K562 (cell line): ENCODE measurements at regions not wholly inside any gene's neighbourhood (a gene's known extent, or its start where the extent isn't known, plus 50 kb on each side); places are given as distances from the start of the nearest gene placed in this dataset.

ENCODE experiments used
- ATAC-seq: fragments of 200-7000 bp; cut with Tn5 transposase; 3 replicates; pipeline ENCODE4 v1.9.1; 2020; ENCODE audit warnings: moderate library complexity
- BruUV-seq: library from RNA; stranded (reverse); fragments of 400-500 nt; replicated peaks from 2 replicates; lab custom pipeline; 2021; lab: Mats Ljungman, UMichigan
- CTCF ChIA-PET: fragments of 300-600 bp; formaldehyde crosslinking; extraction: SDS; loops from one replicate; lab custom pipeline; 2021; ENCODE audit warnings: low intra/inter-chr PET ratio; lab: Yijun Ruan, JAX
- POLR2A ChIA-PET: fragments of 300-600, 350-650 bp; sonication (Branson Sonifier 250); formaldehyde crosslinking; extraction: SDS; loops from one replicate; lab custom pipeline; 2021; ENCODE audit warnings: antibody characterized with exemption, inconsistent platforms; lab: Yijun Ruan, JAX
- DNase-seq, 4 experiments: peaks; one replicate each; pipeline versions ENCODE4 v3.0.0 to v3.0.0-alpha.2; 2011 to 2018; ENCODE audit warnings: low spot score in 3 of 4, mixed read lengths in 3 of 4; ENCODE audit errors: extremely low read depth in 1 of 4
- FAIRE-seq: peaks from 2 replicates; lab custom pipeline; 2011; peaks lifted over from hg19 to GRCh38; lab: Jason Lieb, UNC
- H2AFZ ChIP-seq: 2 replicates; pipeline ENCODE4 v1.6.0; 2011; ENCODE audit warnings: low read depth, low read length, control low read depth, inconsistent platforms
- H3K27ac ChIP-seq: fragments of 200-600 bp; 3 replicates; pipeline ENCODE4 v1.8.0; 2011; ENCODE audit warnings: low read depth, mild to moderate bottlenecking, control low read depth, inconsistent platforms, low read length, moderate library complexity, mixed read lengths; ENCODE audit errors: extremely low read depth
- H3K27me3 ChIP-seq, 2 experiments: fragments of 300-600 bp in 1 of 2; 2 replicates in 1 of 2; 3 replicates in 1 of 2; pipeline versions ENCODE4 v1.6.0 to v1.8.0; 2011; ENCODE audit warnings: inconsistent platforms in 2 of 2, low read length in 2 of 2, mild to moderate bottlenecking in 1 of 2, mixed read lengths in 1 of 2, moderate library complexity in 1 of 2; ENCODE audit not compliant: control insufficient read depth in 2 of 2, insufficient read depth in 2 of 2
- H3K36me3 ChIP-seq: fragments of 300-600 bp; 3 replicates; pipeline ENCODE4 v1.8.0; 2011; ENCODE audit warnings: mild to moderate bottlenecking, low read length, inconsistent platforms; ENCODE audit not compliant: control insufficient read depth, insufficient read depth
- H3K4me1 ChIP-seq, 2 experiments: fragments of 200-600 bp in 1 of 2; replicated peaks in 1 of 2; 2 replicates in 1 of 2; 3 replicates in 1 of 2; pipeline versions ENCODE4 v1.5.1 to v1.8.0; 2011; ENCODE audit warnings: inconsistent platforms in 2 of 2, low read length in 2 of 2, mild to moderate bottlenecking in 1 of 2, mixed read lengths in 1 of 2, moderate library complexity in 1 of 2; ENCODE audit not compliant: control insufficient read depth in 2 of 2, insufficient read depth in 2 of 2
- H3K4me2 ChIP-seq: 2 replicates; pipeline ENCODE4 v1.6.1; 2011; ENCODE audit warnings: low read length, control low read depth, inconsistent platforms, mixed read lengths; ENCODE audit not compliant: insufficient read depth
- H3K4me3 ChIP-seq: fragments of 200-600 bp; sonication (generic), shearing (Covaris generic); 2 replicates; pipeline ENCODE4 v1.5.1; 2016; ENCODE audit warnings: control low read depth, inconsistent platforms
- H3K79me2 ChIP-seq: fragments of 200-600 bp; 3 replicates; pipeline ENCODE4 v1.8.0; 2011; ENCODE audit warnings: low read length, inconsistent platforms; ENCODE audit not compliant: control insufficient read depth, insufficient read depth
- H3K9ac ChIP-seq, 2 experiments: 2 replicates each; pipeline versions ENCODE4 v1.6.0 to v1.6.1; 2011; ENCODE audit warnings: low read depth in 2 of 2, low read length in 2 of 2, control low read depth in 1 of 2, inconsistent platforms in 1 of 2, mild to moderate bottlenecking in 1 of 2, mixed read lengths in 1 of 2; ENCODE audit not compliant: insufficient read depth in 1 of 2
- H3K9me1 ChIP-seq: one replicate; pipeline ENCODE4 v1.6.0; 2011; ENCODE audit warnings: inconsistent platforms, mild to moderate bottlenecking, low read length, moderate library complexity; ENCODE audit not compliant: control insufficient read depth, insufficient read depth
- H3K9me3 ChIP-seq: replicated peaks from 2 replicates; pipeline ENCODE4 v1.5.1; 2011; ENCODE audit warnings: low read depth, low read length, inconsistent platforms; ENCODE audit not compliant: control insufficient read depth, insufficient read depth
- H4K20me1 ChIP-seq: replicated peaks from 2 replicates; pipeline ENCODE4 v1.6.1; 2011; ENCODE audit warnings: low read length, inconsistent platforms, mixed read lengths; ENCODE audit not compliant: control insufficient read depth, insufficient read depth
- CTBP1 ChIP-seq: fragments of 450-650 bp; IDR thresholded peaks from 2 replicates; pipeline ENCODE4 v1.6.1; 2016; ENCODE audit warnings: borderline replicate concordance
- DNMT1 ChIP-seq: fragments of 450-650 bp; IDR thresholded peaks from 2 replicates; pipeline ENCODE4 v1.6.1; 2016; ENCODE audit warnings: antibody characterized with exemption, mild to moderate bottlenecking
- ELF2 ChIP-seq: fragments of 250-450 bp; sonication (Bioruptor Pico); IDR thresholded peaks from 2 replicates; pipeline ENCODE4 v1.5.0; 2021; ENCODE audit warnings: mild to moderate bottlenecking
- FOS ChIP-seq: IDR thresholded peaks from 3 replicates; pipeline ENCODE4 v1.6.1; 2011; ENCODE audit not compliant: insufficient read length; ENCODE audit errors: extremely low read depth
- HNRNPK ChIP-seq: fragments of 200-400 bp; formaldehyde crosslinking; IDR thresholded peaks from one replicate; pipeline ENCODE4 v1.6.1; 2018; ENCODE audit warnings: mild to moderate bottlenecking, low read depth, low read length; ENCODE audit not compliant: poor library complexity, severe bottlenecking
- HNRNPLL ChIP-seq: fragments of 200-400 bp; formaldehyde crosslinking; IDR thresholded peaks from 2 replicates; pipeline ENCODE4 v1.6.1; 2017; ENCODE audit warnings: low read length, low read depth, mild to moderate bottlenecking; ENCODE audit not compliant: poor library complexity, severe bottlenecking
- NR0B1 ChIP-seq: fragments of 450-650 bp; IDR thresholded peaks from one replicate; pipeline ENCODE4 v1.6.1; 2018; ENCODE audit warnings: mild to moderate bottlenecking, moderate library complexity; ENCODE audit not compliant: partially characterized antibody
- POLR2AphosphoS2 ChIP-seq: IDR thresholded peaks from 2 replicates; pipeline ENCODE4 v1.6.1; 2012; ENCODE audit warnings: low read length, improper control_type of control experiment
- POLR2AphosphoS5 ChIP-seq: IDR thresholded peaks from 2 replicates; pipeline ENCODE4 v1.6.1; 2011; ENCODE audit warnings: mild to moderate bottlenecking, low read depth, low read length, moderate library complexity; ENCODE audit not compliant: control insufficient read depth, insufficient read depth
- POLR3A ChIP-seq: IDR thresholded peaks from 2 replicates; pipeline ENCODE4 v1.6.1; 2011; ENCODE audit warnings: borderline replicate concordance, mild to moderate bottlenecking, moderate library complexity; ENCODE audit not compliant: insufficient read length, insufficient read depth; ENCODE audit errors: extremely low read depth
- SIN3A ChIP-seq, 2 experiments: fragments of 150-350 bp in 1 of 2; IDR thresholded peaks; 2 replicates each; pipeline ENCODE4 v1.6.1; 2011 to 2016; ENCODE audit warnings: borderline replicate concordance in 2 of 2, low read depth in 2 of 2, low read length in 2 of 2, mild to moderate bottlenecking in 2 of 2, moderate library complexity in 2 of 2; ENCODE audit not compliant: control insufficient read depth in 1 of 2
- YY1 ChIP-seq, 3 experiments: IDR thresholded peaks; 2 replicates each; pipeline ENCODE4 v1.6.1; 2011; ENCODE audit warnings: low read length in 2 of 3, mild to moderate bottlenecking in 2 of 3, moderate library complexity in 2 of 3, borderline replicate concordance in 1 of 3, control low read depth in 1 of 3, low read depth in 1 of 3; ENCODE audit not compliant: insufficient read depth in 3 of 3, insufficient replicate concordance in 2 of 3, control insufficient read depth in 1 of 3, insufficient read length in 1 of 3; ENCODE audit errors: extremely low read depth in 1 of 3
- ZBTB26 ChIP-seq: fragments of 450-650 bp; formaldehyde crosslinking; IDR thresholded peaks from 2 replicates; pipeline ENCODE4 v1.4.0; 2022; ENCODE audit warnings: missing genetic modification characterization
- ZNF311 ChIP-seq: fragments of 250-450 bp; sonication (Bioruptor Pico); IDR thresholded peaks from 2 replicates; pipeline ENCODE4 v1.4.0; 2020; ENCODE audit warnings: mild to moderate bottlenecking, moderate library complexity
- ZNF717 ChIP-seq: fragments of 250-450 bp; sonication (Bioruptor Pico); IDR thresholded peaks from 2 replicates; pipeline ENCODE4 v1.5.0; 2021
- WGBS: fragments of 100-300 bp; shearing (Covaris generic); methylation state at CpG from one replicate; pipeline ENCODE4 v1.1.6; 2016; ENCODE audit warnings: low coverage, mixed read lengths; ENCODE audit not compliant: insufficient coverage; ENCODE audit errors: missing lambda C conversion rate; 5-methylcytosine and 5-hydroxymethylcytosine counted together
- in situ Hi-C: fragments of 300-500 bp; cut with MboI; formaldehyde crosslinking; loops from 4 replicates; pipeline ENCODE4 v1.15.0; 2018; ENCODE audit warnings: inconsistent platforms, mixed read lengths
- intact Hi-C: fragments of 100-400 bp; cut with micrococcal nuclease; formaldehyde crosslinking; loops from 2 replicates; pipeline ENCODE4 v1.14.2; 2022
- TF ChIP-seq, protein P1 (sequence below): fragments of 250-450 bp; sonication (Bioruptor Pico); IDR thresholded peaks from 2 replicates; pipeline ENCODE4 v1.8.0; 2021; ENCODE audit warnings: moderate library complexity, mild to moderate bottlenecking, inconsistent platforms
- TF ChIP-seq, protein P2 (sequence below): sonication (generic); formaldehyde crosslinking; IDR thresholded peaks from 2 replicates; pipeline ENCODE4 v1.9.0; 2022; ENCODE audit warnings: mild to moderate bottlenecking, missing genetic modification reagents

DNA sequence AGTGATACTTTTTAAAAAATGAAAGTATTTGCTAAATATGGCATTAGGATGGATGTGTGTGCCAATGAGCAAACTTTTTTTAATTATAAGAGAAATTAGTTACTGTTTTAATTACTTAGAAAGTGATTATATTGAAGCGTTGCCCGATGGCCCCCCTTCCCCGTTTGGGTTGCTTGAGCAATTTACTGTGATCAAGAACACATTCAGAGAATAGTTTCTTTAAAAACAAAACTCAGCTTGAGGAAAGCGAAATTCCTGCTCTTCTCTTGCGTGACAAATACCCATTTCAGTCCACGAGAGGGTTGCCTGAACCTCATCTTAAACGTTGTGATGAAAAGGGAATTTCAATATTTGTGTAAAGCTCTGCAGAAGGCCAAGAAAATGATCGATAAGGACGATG, 234.1 kb downstream of the GATA3 start:
- ATAC-seq (no peak), FAIRE-seq (no peak), DNase-seq (no peak)
- ChIA-PET CTCF (no interaction called here), POLR2A (no interaction called here)
- Histone ChIP-seq H3K4me3 (no peak overlapping the region), H3K9ac (no peak overlapping the region), H3K9me3 (no peaks in the 10 kb centered on the region), H2AFZ (no peak overlapping the region), H3K9me1 (no peaks in the 10 kb centered on the region), H4K20me1 (no peaks in the 10 kb centered on the region), H3K27me3 (peaks cover 0 to 5% of the 10 kb centered on the region in 2 experiments; a peak in 3 of 5 replicates), H3K4me1 (no peaks in the 10 kb centered on the region), H3K79me2 (no peaks in the 10 kb centered on the region), H3K36me3 (no peaks in the 10 kb centered on the region), H3K27ac (no peak overlapping the region), H3K4me2 (no peak overlapping the region)
- BruUV-seq, result no TSS peak
- intact Hi-C loops, result no loop called here
- TF ChIP-seq HNRNPLL, result no peak
- TF ChIP-seq YY1 (IDR thresholded peaks at IDR 0.05; ENCODE audit: borderline replicate concordance in 1 of 3, control insufficient read depth in 1 of 3, extremely low read depth in 1 of 3, insufficient read depth in 3 of 3, insufficient read length in 1 of 3, insufficient replicate concordance in 2 of 3, low read depth in 1 of 3, low read length in 2 of 3), result no peak
- no peak for TF ChIP-seq DNMT1
- TF ChIP-seq ZNF717 (CRISPR knock-in tag), result no peak
- TF ChIP-seq POLR2AphosphoS2, result no peak
- TF ChIP-seq ELF2 (CRISPR knock-in tag), result no peak
- TF ChIP-seq, protein P1, sequence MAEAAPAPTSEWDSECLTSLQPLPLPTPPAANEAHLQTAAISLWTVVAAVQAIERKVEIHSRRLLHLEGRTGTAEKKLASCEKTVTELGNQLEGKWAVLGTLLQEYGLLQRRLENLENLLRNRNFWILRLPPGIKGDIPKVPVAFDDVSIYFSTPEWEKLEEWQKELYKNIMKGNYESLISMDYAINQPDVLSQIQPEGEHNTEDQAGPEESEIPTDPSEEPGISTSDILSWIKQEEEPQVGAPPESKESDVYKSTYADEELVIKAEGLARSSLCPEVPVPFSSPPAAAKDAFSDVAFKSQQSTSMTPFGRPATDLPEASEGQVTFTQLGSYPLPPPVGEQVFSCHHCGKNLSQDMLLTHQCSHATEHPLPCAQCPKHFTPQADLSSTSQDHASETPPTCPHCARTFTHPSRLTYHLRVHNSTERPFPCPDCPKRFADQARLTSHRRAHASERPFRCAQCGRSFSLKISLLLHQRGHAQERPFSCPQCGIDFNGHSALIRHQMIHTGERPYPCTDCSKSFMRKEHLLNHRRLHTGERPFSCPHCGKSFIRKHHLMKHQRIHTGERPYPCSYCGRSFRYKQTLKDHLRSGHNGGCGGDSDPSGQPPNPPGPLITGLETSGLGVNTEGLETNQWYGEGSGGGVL (CRISPR knock-in tag), result no peak
- TF ChIP-seq CTBP1, result no peak
- TF ChIP-seq, protein P2, sequence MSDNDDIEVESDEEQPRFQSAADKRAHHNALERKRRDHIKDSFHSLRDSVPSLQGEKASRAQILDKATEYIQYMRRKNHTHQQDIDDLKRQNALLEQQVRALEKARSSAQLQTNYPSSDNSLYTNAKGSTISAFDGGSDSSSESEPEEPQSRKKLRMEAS, result no peak
- no peak for TF ChIP-seq HNRNPK
- TF ChIP-seq NR0B1, result no peak
- no peak for TF ChIP-seq ZNF311
- TF ChIP-seq ZBTB26 (CRISPR knock-in tag), result no peak
- TF ChIP-seq SIN3A (IDR thresholded peaks at IDR 0.05; ENCODE audit: borderline replicate concordance in 2 of 2, control insufficient read depth in 1 of 2, low read depth in 2 of 2, low read length in 2 of 2), result no peak
- no peak for TF ChIP-seq POLR2AphosphoS5
- no peak for TF ChIP-seq POLR3A
- TF ChIP-seq FOS, result no peak
- WGBS, result 1% methylated on average over 9 of the region's 9 CpGs
- in situ Hi-C loops, result no loop called here
